ENCODE measurements at regions not wholly inside any gene's neighbourhood (a gene's known extent, or its start where the extent isn't known, plus 50 kb on each side); places are given as distances from the start of the nearest gene placed in this dataset.

- TF ChIP-seq, protein P1, sequence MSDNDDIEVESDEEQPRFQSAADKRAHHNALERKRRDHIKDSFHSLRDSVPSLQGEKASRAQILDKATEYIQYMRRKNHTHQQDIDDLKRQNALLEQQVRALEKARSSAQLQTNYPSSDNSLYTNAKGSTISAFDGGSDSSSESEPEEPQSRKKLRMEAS (IDR thresholded peaks at IDR 0.05): no peak
- TF ChIP-seq TAF1 (IDR thresholded peaks at IDR 0.05; ENCODE audit: low read depth) (no peak), YY1 (IDR thresholded peaks at IDR 0.05; ENCODE audit: low read depth) (no peak), EP300 (IDR thresholded peaks at IDR 0.05; ENCODE audit: borderline replicate concordance) (no peak), CEBPB (IDR thresholded peaks at IDR 0.05) (no peak), TCF12 (IDR thresholded peaks at IDR 0.05; ENCODE audit: low read depth) (no peak), RAD21 (IDR thresholded peaks at IDR 0.05; ENCODE audit: low read depth) (no peak), ZBTB7A (IDR thresholded peaks at IDR 0.05; ENCODE audit: low read depth) (no peak), TEAD4 (IDR thresholded peaks at IDR 0.05) (no peak), EGR1 (IDR thresholded peaks at IDR 0.05) (no peak), NFIC (IDR thresholded peaks at IDR 0.05) (no peak), FOXM1 (IDR thresholded peaks at IDR 0.05; ENCODE audit: borderline replicate concordance, low read depth) (no peak)
- TF ChIP-seq, protein P2, sequence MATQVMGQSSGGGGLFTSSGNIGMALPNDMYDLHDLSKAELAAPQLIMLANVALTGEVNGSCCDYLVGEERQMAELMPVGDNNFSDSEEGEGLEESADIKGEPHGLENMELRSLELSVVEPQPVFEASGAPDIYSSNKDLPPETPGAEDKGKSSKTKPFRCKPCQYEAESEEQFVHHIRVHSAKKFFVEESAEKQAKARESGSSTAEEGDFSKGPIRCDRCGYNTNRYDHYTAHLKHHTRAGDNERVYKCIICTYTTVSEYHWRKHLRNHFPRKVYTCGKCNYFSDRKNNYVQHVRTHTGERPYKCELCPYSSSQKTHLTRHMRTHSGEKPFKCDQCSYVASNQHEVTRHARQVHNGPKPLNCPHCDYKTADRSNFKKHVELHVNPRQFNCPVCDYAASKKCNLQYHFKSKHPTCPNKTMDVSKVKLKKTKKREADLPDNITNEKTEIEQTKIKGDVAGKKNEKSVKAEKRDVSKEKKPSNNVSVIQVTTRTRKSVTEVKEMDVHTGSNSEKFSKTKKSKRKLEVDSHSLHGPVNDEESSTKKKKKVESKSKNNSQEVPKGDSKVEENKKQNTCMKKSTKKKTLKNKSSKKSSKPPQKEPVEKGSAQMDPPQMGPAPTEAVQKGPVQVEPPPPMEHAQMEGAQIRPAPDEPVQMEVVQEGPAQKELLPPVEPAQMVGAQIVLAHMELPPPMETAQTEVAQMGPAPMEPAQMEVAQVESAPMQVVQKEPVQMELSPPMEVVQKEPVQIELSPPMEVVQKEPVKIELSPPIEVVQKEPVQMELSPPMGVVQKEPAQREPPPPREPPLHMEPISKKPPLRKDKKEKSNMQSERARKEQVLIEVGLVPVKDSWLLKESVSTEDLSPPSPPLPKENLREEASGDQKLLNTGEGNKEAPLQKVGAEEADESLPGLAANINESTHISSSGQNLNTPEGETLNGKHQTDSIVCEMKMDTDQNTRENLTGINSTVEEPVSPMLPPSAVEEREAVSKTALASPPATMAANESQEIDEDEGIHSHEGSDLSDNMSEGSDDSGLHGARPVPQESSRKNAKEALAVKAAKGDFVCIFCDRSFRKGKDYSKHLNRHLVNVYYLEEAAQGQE (IDR thresholded peaks at IDR 0.05; ENCODE audit: low read depth): no peak
These were observed 117.8 kb upstream of the SHH start for GRCh38 chr7:155930061-155930460.

Measured in Ishikawa (cell line).